ENCODE measurements at regions not wholly inside any gene's neighbourhood (a gene's known extent, or its start where the extent isn't known, plus 50 kb on each side); places are given as distances from the start of the nearest gene placed in this dataset.

- Histone ChIP-seq H3K36me3 (ENCODE audit: control insufficient read depth in 2 of 2, insufficient read depth in 1 of 2, low read length in 2 of 2) (no peaks in the 10 kb centered on the region), H3K27ac (ENCODE audit: extremely low read depth, low read depth, low read length) (no peak overlapping the region), H3K4me3 (ENCODE audit: low read depth, low read length) (no peak overlapping the region), H3K9me3 (ENCODE audit: control insufficient read depth, insufficient read depth, low read depth, low read length) (no peaks in the 10 kb centered on the region), H3K4me1 (ENCODE audit: control insufficient read depth, insufficient read depth, low read length) (no peaks in the 10 kb centered on the region)
- TF ChIP-seq MYNN (tag by site-specific recombination; IDR thresholded peaks at IDR 0.05; ENCODE audit: borderline replicate concordance) (no peak), ATF2 (tag by site-specific recombination; IDR thresholded peaks at IDR 0.05; ENCODE audit: low read depth) (no peak), SP7 (tag by site-specific recombination; IDR thresholded peaks at IDR 0.05) (no peak), ZBTB6 (tag by site-specific recombination; IDR thresholded peaks at IDR 0.05) (no peak), ZNF660 (tag by site-specific recombination; IDR thresholded peaks at IDR 0.05) (no peak), ZSCAN16 (tag by site-specific recombination; IDR thresholded peaks at IDR 0.05) (no peak), KLF9 (tag by site-specific recombination; IDR thresholded peaks at IDR 0.05; ENCODE audit: low read depth) (no peak), ZNF776 (tag by site-specific recombination; IDR thresholded peaks at IDR 0.05; ENCODE audit: borderline replicate concordance) (no peak), ZSCAN30 (tag by site-specific recombination; IDR thresholded peaks at IDR 0.05) (no peak), ZFP69B (tag by site-specific recombination; IDR thresholded peaks at IDR 0.05) (no peak), ZNF114 (tag by site-specific recombination; IDR thresholded peaks at IDR 0.05) (no peak), ZNF157 (tag by site-specific recombination; IDR thresholded peaks at IDR 0.05) (no peak), SP3 (tag by site-specific recombination; IDR thresholded peaks at IDR 0.05) (no peak)
- TF ChIP-seq, protein P1, sequence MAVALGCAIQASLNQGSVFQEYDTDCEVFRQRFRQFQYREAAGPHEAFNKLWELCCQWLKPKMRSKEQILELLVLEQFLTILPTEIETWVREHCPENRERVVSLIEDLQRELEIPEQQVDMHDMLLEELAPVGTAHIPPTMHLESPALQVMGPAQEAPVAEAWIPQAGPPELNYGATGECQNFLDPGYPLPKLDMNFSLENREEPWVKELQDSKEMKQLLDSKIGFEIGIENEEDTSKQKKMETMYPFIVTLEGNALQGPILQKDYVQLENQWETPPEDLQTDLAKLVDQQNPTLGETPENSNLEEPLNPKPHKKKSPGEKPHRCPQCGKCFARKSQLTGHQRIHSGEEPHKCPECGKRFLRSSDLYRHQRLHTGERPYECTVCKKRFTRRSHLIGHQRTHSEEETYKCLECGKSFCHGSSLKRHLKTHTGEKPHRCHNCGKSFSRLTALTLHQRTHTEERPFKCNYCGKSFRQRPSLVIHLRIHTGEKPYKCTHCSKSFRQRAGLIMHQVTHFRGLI (tag by site-specific recombination; IDR thresholded peaks at IDR 0.05), result no peak
- TF ChIP-seq, protein P2, sequence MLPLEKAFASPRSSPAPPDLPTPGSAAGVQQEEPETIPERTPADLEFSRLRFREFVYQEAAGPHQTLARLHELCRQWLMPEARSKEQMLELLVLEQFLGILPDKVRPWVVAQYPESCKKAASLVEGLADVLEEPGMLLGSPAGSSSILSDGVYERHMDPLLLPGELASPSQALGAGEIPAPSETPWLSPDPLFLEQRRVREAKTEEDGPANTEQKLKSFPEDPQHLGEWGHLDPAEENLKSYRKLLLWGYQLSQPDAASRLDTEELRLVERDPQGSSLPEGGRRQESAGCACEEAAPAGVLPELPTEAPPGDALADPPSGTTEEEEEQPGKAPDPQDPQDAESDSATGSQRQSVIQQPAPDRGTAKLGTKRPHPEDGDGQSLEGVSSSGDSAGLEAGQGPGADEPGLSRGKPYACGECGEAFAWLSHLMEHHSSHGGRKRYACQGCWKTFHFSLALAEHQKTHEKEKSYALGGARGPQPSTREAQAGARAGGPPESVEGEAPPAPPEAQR (tag by site-specific recombination; IDR thresholded peaks at IDR 0.05), result no peak
- POLR2A ChIA-PET, result no interaction called here
- CTCF ChIA-PET, result interaction anchor here (0.5 to 1.0 kb wide), 4 partner anchors 50 to 1361 kb away, joined by 3 to 5 read pairs (median 4); no protein-coding TSS in a partner anchor
These were observed 419.6 kb downstream of the EFNA5 start for GRCh38 chr5:107251151-107251550.

DNA sequence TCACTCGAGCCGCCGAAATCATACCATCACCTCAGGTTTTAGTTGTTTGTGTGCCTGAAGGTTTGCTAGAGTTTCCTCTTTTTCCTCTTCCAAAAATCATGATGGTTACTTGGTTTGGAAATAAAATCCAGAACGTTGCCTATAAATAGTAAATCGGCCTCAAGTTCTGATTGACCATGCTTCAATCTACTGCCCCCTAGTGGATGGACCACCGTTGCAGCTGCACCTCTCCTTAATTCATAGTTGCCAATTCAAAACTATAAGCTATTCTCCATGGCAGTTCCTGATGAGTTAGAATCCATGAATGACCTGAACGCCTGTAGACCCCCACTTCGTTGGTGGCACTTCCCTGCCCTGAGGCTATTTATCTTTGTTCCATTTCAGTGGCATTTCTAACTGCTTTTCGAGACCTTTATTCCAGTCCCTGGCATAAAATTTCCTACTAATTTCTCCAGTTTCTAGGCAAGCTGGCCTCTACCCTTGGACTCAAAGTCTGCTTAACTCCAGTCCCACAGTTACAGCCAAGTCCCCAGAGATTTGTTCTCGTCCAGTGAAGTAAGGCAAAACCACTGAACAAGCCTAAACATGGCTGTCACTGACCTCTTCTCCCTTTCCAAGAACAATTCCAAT, 422.6 kb downstream of the EFNA5 start:
- no peak for TF ChIP-seq ZNF747 (tag by site-specific recombination; IDR thresholded peaks at IDR 0.05)
- TF ChIP-seq ZNF660 (tag by site-specific recombination; IDR thresholded peaks at IDR 0.05), result peak; percentile 41; the same call in 1 of the 2 replicates
- TF ChIP-seq ZNF654 (tag by site-specific recombination; IDR thresholded peaks at IDR 0.05; ENCODE audit: low read depth), result peak; percentile 46
- H3K36me3 ChIP-seq (ENCODE audit: control insufficient read depth in 2 of 2, insufficient read depth in 1 of 2, low read length in 2 of 2), result no peaks in the 10 kb centered on the region
- no peak overlapping the region for H3K4me3 ChIP-seq (ENCODE audit: low read depth, low read length)
- no peak overlapping the region for H3K27ac ChIP-seq (ENCODE audit: extremely low read depth, low read depth, low read length)
- ChIA-PET POLR2A (interaction anchor here (0.6 kb wide), 1 partner anchor 605 kb away, joined by 3 read pairs; no protein-coding TSS in a partner anchor), CTCF (interaction anchor here (0.6 to 3.9 kb wide), 35 partner anchors 9 to 1178 kb away, joined by 3 to 34 read pairs (median 3); no protein-coding TSS in a partner anchor)
- H3K9me3 ChIP-seq (ENCODE audit: control insufficient read depth, insufficient read depth, low read depth, low read length), result no peaks in the 10 kb centered on the region
- no peaks in the 10 kb centered on the region for H3K4me1 ChIP-seq (ENCODE audit: control insufficient read depth, insufficient read depth, low read length)

Measured in HEK293 (cell line).